ENCODE measurements at regions not wholly inside any gene's neighbourhood (a gene's known extent, or its start where the extent isn't known, plus 50 kb on each side); places are given as distances from the start of the nearest gene placed in this dataset.

GRCh38 chr11:45339729-45340519 is 53.8 kb upstream of the SYT13 start:
- H3K9me3 Mint-ChIP-seq, result no peaks in the 10 kb centered on the region
- H3K27me3 Mint-ChIP-seq (ENCODE audit: low read depth), result peaks cover 6% of the 10 kb centered on the region
- peaks cover 24% of the 10 kb centered on the region for H3K4me1 Mint-ChIP-seq
- H3K4me3 Mint-ChIP-seq, result peak overlapping the region; percentile 58 to 68 (median 68)
- H3K27ac Mint-ChIP-seq, result peak overlapping the region; percentile 72 to 86 (median 78)
- TF ChIP-seq CTCF (IDR thresholded peaks at IDR 0.05; ENCODE audit: unreplicated experiment in 3 of 3), result peak; percentile 91 to 98 (median 94)
- H3K36me3 Mint-ChIP-seq (ENCODE audit: low read depth), result no peaks in the 10 kb centered on the region

GRCh38 chr11:45337583-45338360 is 51.6 kb upstream of the SYT13 start:
- peaks cover 36% of the 10 kb centered on the region for H3K4me1 Mint-ChIP-seq
- no peaks in the 10 kb centered on the region for H3K36me3 Mint-ChIP-seq (ENCODE audit: low read depth)
- H3K4me3 Mint-ChIP-seq, result no peak overlapping the region
- no peak overlapping the region for H3K27ac Mint-ChIP-seq
- H3K27me3 Mint-ChIP-seq (ENCODE audit: low read depth), result peaks cover 6% of the 10 kb centered on the region
- no peak for TF ChIP-seq CTCF (IDR thresholded peaks at IDR 0.05; ENCODE audit: unreplicated experiment in 3 of 3)
- no peaks in the 10 kb centered on the region for H3K9me3 Mint-ChIP-seq

GRCh38 chr11:45336136-45336535 is 50.0 kb upstream of the SYT13 start:
- Mint-ChIP-seq H3K27me3 (ENCODE audit: low read depth) (peaks cover 10% of the 10 kb centered on the region), H3K36me3 (ENCODE audit: low read depth) (no peaks in the 10 kb centered on the region), H3K27ac (no peak overlapping the region), H3K9me3 (no peaks in the 10 kb centered on the region), H3K4me3 (no peak overlapping the region), H3K4me1 (peaks cover 42% of the 10 kb centered on the region)
- TF ChIP-seq CTCF (IDR thresholded peaks at IDR 0.05; ENCODE audit: unreplicated experiment in 3 of 3), result no peak
